K562 (cell line): ENCODE measurements at regions not wholly inside any gene's neighbourhood (a gene's known extent, or its start where the extent isn't known, plus 50 kb on each side); places are given as distances from the start of the nearest gene placed in this dataset.

Experiments used
- ATAC-seq: fragments of 200-7000 bp; cut with Tn5 transposase; 3 replicates; pipeline ENCODE4 v1.9.1; 2020; ENCODE audit warnings: moderate library complexity
- BruUV-seq: library from RNA; stranded (reverse); fragments of 400-500 nt; replicated peaks from 2 replicates; lab custom pipeline; 2021; lab: Mats Ljungman, UMichigan
- CTCF ChIA-PET: fragments of 300-600 bp; formaldehyde crosslinking; extraction: SDS; loops from one replicate; lab custom pipeline; 2021; ENCODE audit warnings: low intra/inter-chr PET ratio; lab: Yijun Ruan, JAX
- POLR2A ChIA-PET: fragments of 300-600, 350-650 bp; sonication (Branson Sonifier 250); formaldehyde crosslinking; extraction: SDS; loops from one replicate; lab custom pipeline; 2021; ENCODE audit warnings: antibody characterized with exemption, inconsistent platforms; lab: Yijun Ruan, JAX
- DNase-seq, 4 experiments: peaks; one replicate each; pipeline versions ENCODE4 v3.0.0 to v3.0.0-alpha.2; 2011 to 2018; ENCODE audit warnings: low spot score in 3 of 4, mixed read lengths in 3 of 4; ENCODE audit errors: extremely low read depth in 1 of 4
- FAIRE-seq: peaks from 2 replicates; lab custom pipeline; 2011; peaks lifted over from hg19 to GRCh38; lab: Jason Lieb, UNC
- H2AFZ ChIP-seq: 2 replicates; pipeline ENCODE4 v1.6.0; 2011; ENCODE audit warnings: low read depth, low read length, control low read depth, inconsistent platforms
- H3K27ac ChIP-seq: fragments of 200-600 bp; 3 replicates; pipeline ENCODE4 v1.8.0; 2011; ENCODE audit warnings: low read depth, mild to moderate bottlenecking, control low read depth, inconsistent platforms, low read length, moderate library complexity, mixed read lengths; ENCODE audit errors: extremely low read depth
- H3K27me3 ChIP-seq, 2 experiments: fragments of 300-600 bp in 1 of 2; 2 replicates in 1 of 2; 3 replicates in 1 of 2; pipeline versions ENCODE4 v1.6.0 to v1.8.0; 2011; ENCODE audit warnings: inconsistent platforms in 2 of 2, low read length in 2 of 2, mild to moderate bottlenecking in 1 of 2, mixed read lengths in 1 of 2, moderate library complexity in 1 of 2; ENCODE audit not compliant: control insufficient read depth in 2 of 2, insufficient read depth in 2 of 2
- H3K36me3 ChIP-seq: fragments of 300-600 bp; 3 replicates; pipeline ENCODE4 v1.8.0; 2011; ENCODE audit warnings: mild to moderate bottlenecking, low read length, inconsistent platforms; ENCODE audit not compliant: control insufficient read depth, insufficient read depth
- H3K4me1 ChIP-seq, 2 experiments: fragments of 200-600 bp in 1 of 2; replicated peaks in 1 of 2; 2 replicates in 1 of 2; 3 replicates in 1 of 2; pipeline versions ENCODE4 v1.5.1 to v1.8.0; 2011; ENCODE audit warnings: inconsistent platforms in 2 of 2, low read length in 2 of 2, mild to moderate bottlenecking in 1 of 2, mixed read lengths in 1 of 2, moderate library complexity in 1 of 2; ENCODE audit not compliant: control insufficient read depth in 2 of 2, insufficient read depth in 2 of 2
- H3K4me2 ChIP-seq: 2 replicates; pipeline ENCODE4 v1.6.1; 2011; ENCODE audit warnings: low read length, control low read depth, inconsistent platforms, mixed read lengths; ENCODE audit not compliant: insufficient read depth
- H3K4me3 ChIP-seq: fragments of 200-600 bp; sonication (generic), shearing (Covaris generic); 2 replicates; pipeline ENCODE4 v1.5.1; 2016; ENCODE audit warnings: control low read depth, inconsistent platforms
- H3K79me2 ChIP-seq: fragments of 200-600 bp; 3 replicates; pipeline ENCODE4 v1.8.0; 2011; ENCODE audit warnings: low read length, inconsistent platforms; ENCODE audit not compliant: control insufficient read depth, insufficient read depth
- H3K9ac ChIP-seq, 2 experiments: 2 replicates each; pipeline versions ENCODE4 v1.6.0 to v1.6.1; 2011; ENCODE audit warnings: low read depth in 2 of 2, low read length in 2 of 2, control low read depth in 1 of 2, inconsistent platforms in 1 of 2, mild to moderate bottlenecking in 1 of 2, mixed read lengths in 1 of 2; ENCODE audit not compliant: insufficient read depth in 1 of 2
- H3K9me1 ChIP-seq: one replicate; pipeline ENCODE4 v1.6.0; 2011; ENCODE audit warnings: inconsistent platforms, mild to moderate bottlenecking, low read length, moderate library complexity; ENCODE audit not compliant: control insufficient read depth, insufficient read depth
- H3K9me3 ChIP-seq: replicated peaks from 2 replicates; pipeline ENCODE4 v1.5.1; 2011; ENCODE audit warnings: low read depth, low read length, inconsistent platforms; ENCODE audit not compliant: control insufficient read depth, insufficient read depth
- H4K20me1 ChIP-seq: replicated peaks from 2 replicates; pipeline ENCODE4 v1.6.1; 2011; ENCODE audit warnings: low read length, inconsistent platforms, mixed read lengths; ENCODE audit not compliant: control insufficient read depth, insufficient read depth
- DACH1 ChIP-seq: fragments of 450-650 bp; IDR thresholded peaks from 2 replicates; pipeline ENCODE4 v1.6.1; 2018; ENCODE audit not compliant: partially characterized antibody
- ERF ChIP-seq: fragments of 450-650 bp; formaldehyde crosslinking; IDR thresholded peaks from 2 replicates; pipeline ENCODE4 v1.4.0; 2020; ENCODE audit warnings: mild to moderate bottlenecking, mixed read lengths
- MTF1 ChIP-seq: fragments of 250-450 bp; sonication (Bioruptor Pico); IDR thresholded peaks from 2 replicates; pipeline ENCODE4 v1.9.0; 2021; ENCODE audit warnings: moderate library complexity, mild to moderate bottlenecking, inconsistent platforms, borderline replicate concordance
- POU5F1 ChIP-seq: fragments of 150-350 bp; IDR thresholded peaks from 2 replicates; pipeline ENCODE4 v1.6.1; 2014; ENCODE audit warnings: borderline replicate concordance, low read length, low read depth, mild to moderate bottlenecking; ENCODE audit not compliant: partially characterized antibody
- SIRT6 ChIP-seq: IDR thresholded peaks from one replicate; pipeline ENCODE4 v1.6.1; 2012; ENCODE audit warnings: low read depth, mild to moderate bottlenecking, control low read depth, inconsistent platforms, low read length, moderate library complexity
- SMAD3 ChIP-seq: fragments of 450-650 bp; formaldehyde crosslinking; conservative IDR thresholded peaks from 2 replicates; pipeline ENCODE4 v1.4.0; 2020; ENCODE audit warnings: mild to moderate bottlenecking
- ZC3H11A ChIP-seq: IDR thresholded peaks from 2 replicates; pipeline ENCODE4 v1.6.1; 2012; ENCODE audit warnings: low read depth, low read length, improper control_type of control experiment
- ZNF217 ChIP-seq: sonication (generic); formaldehyde crosslinking; IDR thresholded peaks from 2 replicates; pipeline ENCODE4 v1.8.0; 2022; ENCODE audit warnings: mild to moderate bottlenecking, missing genetic modification reagents
- ZNF277 ChIP-seq: fragments of 250-450 bp; sonication (Bioruptor Pico); IDR thresholded peaks from 2 replicates; pipeline ENCODE4 v1.8.0; 2022; ENCODE audit warnings: inconsistent platforms, mild to moderate bottlenecking, moderate library complexity, borderline replicate concordance
- ZNF324 ChIP-seq: fragments of 250-450 bp; sonication (Bioruptor Pico); IDR thresholded peaks from 2 replicates; pipeline ENCODE4 v1.4.0; 2020; ENCODE audit warnings: mild to moderate bottlenecking
- ZNF445 ChIP-seq: fragments of 250-450 bp; sonication (Bioruptor Pico); IDR thresholded peaks from 2 replicates; pipeline ENCODE4 v1.4.0; 2020; ENCODE audit warnings: low read depth, mild to moderate bottlenecking, moderate library complexity
- ZNF609 ChIP-seq: sonication (generic); formaldehyde crosslinking; IDR thresholded peaks from 2 replicates; pipeline ENCODE4 v1.8.1; 2023; ENCODE audit warnings: missing genetic modification reagents, mild to moderate bottlenecking, borderline replicate concordance
- ZNF668 ChIP-seq: fragments of 250-450 bp; sonication (Bioruptor Pico); IDR thresholded peaks from 2 replicates; pipeline ENCODE4 v1.8.0; 2022; ENCODE audit warnings: mild to moderate bottlenecking, inconsistent platforms
- WGBS: fragments of 100-300 bp; shearing (Covaris generic); methylation state at CpG from one replicate; pipeline ENCODE4 v1.1.6; 2016; ENCODE audit warnings: low coverage, mixed read lengths; ENCODE audit not compliant: insufficient coverage; ENCODE audit errors: missing lambda C conversion rate; 5-methylcytosine and 5-hydroxymethylcytosine counted together
- in situ Hi-C: fragments of 300-500 bp; cut with MboI; formaldehyde crosslinking; loops from 4 replicates; pipeline ENCODE4 v1.15.0; 2018; ENCODE audit warnings: inconsistent platforms, mixed read lengths
- intact Hi-C: fragments of 100-400 bp; cut with micrococcal nuclease; formaldehyde crosslinking; loops from 2 replicates; pipeline ENCODE4 v1.14.2; 2022
- TF ChIP-seq, protein P1 (sequence below): fragments of 450-650 bp; formaldehyde crosslinking; IDR thresholded peaks from 2 replicates; pipeline ENCODE4 v1.4.0; 2022; ENCODE audit warnings: mild to moderate bottlenecking, moderate library complexity

DNA sequence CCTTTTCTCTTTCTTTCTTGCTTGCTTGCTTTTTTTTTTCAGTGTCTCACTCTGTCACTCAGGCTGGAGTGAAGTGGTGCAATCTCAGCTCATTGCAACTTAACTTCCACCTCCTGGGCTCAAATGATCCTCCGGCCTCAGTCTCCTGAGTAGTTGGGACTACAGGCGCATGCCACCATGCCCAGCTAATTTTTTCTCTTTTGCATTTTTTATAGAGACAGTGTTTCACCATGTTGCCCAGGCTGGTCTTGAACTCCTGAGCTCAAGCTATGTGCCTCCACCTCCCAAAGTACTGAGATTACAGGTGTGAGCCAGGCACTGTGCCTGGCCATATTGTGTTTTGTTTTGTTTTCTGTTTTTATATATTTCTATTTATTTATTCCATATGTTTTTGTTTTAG is 461.0 kb downstream of the ADAMTS20 start (continued):
- TF ChIP-seq ZNF324 (no peak), ERF (CRISPR knock-in tag) (no peak), DACH1 (no peak)

DNA sequence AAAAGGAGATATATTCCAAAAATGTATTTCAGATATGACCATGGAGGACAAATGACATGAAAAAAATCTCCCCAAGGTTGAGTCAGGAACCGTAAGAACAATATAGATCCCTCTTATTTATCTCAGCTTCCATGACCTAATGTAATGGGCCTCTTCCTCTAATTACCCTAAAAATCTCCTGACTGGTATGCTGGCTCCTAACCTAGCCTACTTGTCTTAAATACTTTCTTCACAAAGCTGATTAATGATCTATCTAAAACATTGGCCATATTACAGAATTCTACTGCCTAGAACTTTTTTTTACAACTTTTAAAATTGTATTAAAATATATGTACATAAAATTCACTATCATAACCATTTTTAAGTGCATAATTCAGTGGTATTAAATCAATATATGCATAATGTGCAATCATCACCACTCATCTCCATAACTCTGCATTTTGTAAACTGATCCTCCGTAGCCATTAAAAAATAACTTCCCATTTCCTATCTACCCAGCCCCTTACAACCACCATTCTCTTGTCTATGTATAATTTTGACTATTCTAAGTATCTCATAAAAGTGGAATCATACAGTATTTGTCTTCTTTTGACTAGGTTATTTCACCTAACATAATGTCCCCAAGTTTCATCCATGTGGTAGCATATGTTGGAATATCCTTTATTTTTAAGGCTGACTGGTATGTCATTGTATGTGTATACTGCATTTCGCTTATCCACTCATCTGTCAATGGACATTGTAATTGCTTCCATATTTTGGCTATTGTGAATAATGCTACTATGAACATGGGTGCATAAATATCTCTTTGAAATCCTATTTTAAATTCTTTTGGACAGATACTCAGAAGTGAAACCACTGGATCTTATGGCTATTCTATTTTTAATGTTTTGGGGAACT is 464.6 kb downstream of the ADAMTS20 start:
- Histone ChIP-seq H3K4me3 (no peak overlapping the region), H3K27me3 (no peaks in the 10 kb centered on the region), H3K36me3 (no peaks in the 10 kb centered on the region), H3K9me3 (0 out of 2 replicates have a peak, but pooled peaks cover 2% of the 10 kb centered on the region), H3K4me2 (no peak overlapping the region), H3K27ac (no peak overlapping the region), H3K79me2 (no peaks in the 10 kb centered on the region), H4K20me1 (no peaks in the 10 kb centered on the region), H3K4me1 (no peaks in the 10 kb centered on the region), H3K9me1 (no peaks in the 10 kb centered on the region), H2AFZ (no peak overlapping the region), H3K9ac (no peak overlapping the region)
- BruUV-seq: no TSS peak
- ChIA-PET CTCF (no interaction called here), POLR2A (no interaction called here)
- in situ Hi-C loops (no loop called here), intact Hi-C loops (no loop called here)
- DNase-seq (no peak), ATAC-seq (no peak), FAIRE-seq (no peak)
- 8% methylated on average over 3 of the region's 3 CpGs for WGBS
- TF ChIP-seq ZNF217 (CRISPR knock-in tag) (no peak), ZC3H11A (no peak), POU5F1 (no peak), SIRT6 (no peak), ZNF609 (CRISPR knock-in tag) (no peak), SMAD3 (no peak), ZNF445 (CRISPR knock-in tag) (no peak), MTF1 (no peak), ZNF277 (CRISPR knock-in tag) (no peak), ZNF668 (CRISPR knock-in tag) (no peak)
- TF ChIP-seq, protein P1, sequence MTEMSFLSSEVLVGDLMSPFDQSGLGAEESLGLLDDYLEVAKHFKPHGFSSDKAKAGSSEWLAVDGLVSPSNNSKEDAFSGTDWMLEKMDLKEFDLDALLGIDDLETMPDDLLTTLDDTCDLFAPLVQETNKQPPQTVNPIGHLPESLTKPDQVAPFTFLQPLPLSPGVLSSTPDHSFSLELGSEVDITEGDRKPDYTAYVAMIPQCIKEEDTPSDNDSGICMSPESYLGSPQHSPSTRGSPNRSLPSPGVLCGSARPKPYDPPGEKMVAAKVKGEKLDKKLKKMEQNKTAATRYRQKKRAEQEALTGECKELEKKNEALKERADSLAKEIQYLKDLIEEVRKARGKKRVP: no peak
